Prostate gland (tissue), 2 donors: ENCODE measurements at regions not wholly inside any gene's neighbourhood (a gene's known extent, or its start where the extent isn't known, plus 50 kb on each side); places are given as distances from the start of the nearest gene placed in this dataset.

Experiments used
- DNase-seq: peaks from one replicate; pipeline ENCODE4 v3.0.0-alpha.2; 2019; ENCODE audit warnings: low spot score
- H3K27ac ChIP-seq, 2 donors: fragments of 200-600 bp; sonication (generic); 2 replicates each; pipeline ENCODE4 v1.5.1; 2017 to 2019
- H3K27me3 ChIP-seq: fragments of 200-600 bp; sonication (generic); replicated peaks from 2 replicates; pipeline ENCODE4 v1.5.1; 2019; ENCODE audit not compliant: insufficient read depth
- H3K36me3 ChIP-seq, 2 donors: fragments of 200-600 bp; sonication (generic); 1 replicate in 1 of 2; 2 replicates in 1 of 2; pipeline versions ENCODE4 v1.5.1 to v1.8.1; 2017 to 2019
- H3K4me1 ChIP-seq: fragments of 200-600 bp; sonication (generic); replicated peaks from 2 replicates; pipeline ENCODE4 v1.5.1; 2019
- H3K4me3 ChIP-seq, 2 donors: fragments of 200-600 bp; sonication (generic); 2 replicates each; pipeline ENCODE4 v1.5.1; 2017 to 2019
- H3K9me3 ChIP-seq: fragments of 200-600 bp; sonication (generic); 2 replicates; pipeline ENCODE4 v1.5.1; 2017
- CTCF ChIP-seq, 4 experiments: fragments of 200-600 bp in 2 of 4; fragments of 450-650 bp in 2 of 4; sonication (generic) in 2 of 4; IDR thresholded peaks; 1 replicate in 3 of 4; 2 replicates in 1 of 4; pipeline ENCODE4 v1.5.1; 2016 to 2019; ENCODE audit warnings: antibody characterized with exemption in 4 of 4, mild to moderate bottlenecking in 2 of 4, moderate library complexity in 2 of 4
- POLR2A ChIP-seq: fragments of 450-650 bp; IDR thresholded peaks from one replicate; pipeline ENCODE4 v1.6.1; 2016; ENCODE audit warnings: antibody characterized with exemption, mild to moderate bottlenecking
- POLR2AphosphoS5 ChIP-seq: sonication (generic); formaldehyde crosslinking; IDR thresholded peaks from one replicate; pipeline ENCODE4 v1.6.1; 2017; ENCODE audit warnings: antibody characterized with exemption
- WGBS: methylation state at CpG from one replicate; pipeline ENCODE4 v1.1.5; 2018; 5-methylcytosine and 5-hydroxymethylcytosine counted together
- intact Hi-C: fragments of 100-400 bp; cut with DNase I; formaldehyde crosslinking; loops from one replicate; pipeline ENCODE4 v1.14.2; 2022

DNA sequence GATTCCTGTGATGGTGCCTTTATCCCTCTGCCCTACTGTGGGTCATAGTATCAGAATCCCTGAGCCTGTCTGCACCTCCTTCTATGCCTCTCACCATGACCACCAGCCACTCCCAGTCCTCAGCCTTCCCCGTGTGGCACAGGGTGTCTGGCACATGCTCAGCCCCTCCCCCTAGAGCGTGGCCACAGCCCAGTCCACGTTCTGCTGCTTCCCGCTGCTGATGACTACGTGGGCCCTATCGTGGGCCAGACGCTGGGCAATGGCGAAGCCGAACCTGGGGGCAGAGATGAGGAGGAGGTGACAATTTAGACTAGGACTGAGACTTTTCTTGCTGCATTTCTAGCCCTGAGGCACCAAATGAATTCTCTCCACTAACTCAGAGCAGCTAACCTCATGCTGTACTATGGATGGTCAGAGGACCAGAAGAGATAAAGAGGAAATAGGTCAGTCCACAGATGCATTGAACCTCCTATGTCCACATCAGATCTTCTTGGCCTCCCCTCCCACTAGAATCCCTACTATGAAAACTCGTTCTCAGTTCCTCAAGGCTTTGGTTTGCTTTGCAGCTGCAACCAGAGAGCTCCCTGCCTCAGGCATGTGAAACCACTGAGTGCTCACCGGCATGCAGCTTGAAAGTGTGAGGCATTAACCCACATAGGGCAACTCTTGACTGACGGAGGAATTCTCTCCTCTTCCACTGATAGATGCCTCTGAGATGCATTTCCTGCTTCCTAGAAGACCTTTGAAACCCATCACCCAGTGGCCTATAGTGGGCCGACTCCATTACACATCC is 126.3 kb upstream of the DHRS4 start:
- no peak for DNase-seq
- H3K27ac ChIP-seq: no peak overlapping the region
- TF ChIP-seq POLR2AphosphoS5: no peak
- TF ChIP-seq POLR2A: no peak
- no peak for TF ChIP-seq CTCF (IDR thresholded peaks at IDR 0.05)
- intact Hi-C loops: no loop called here
- no peaks in the 10 kb centered on the region for H3K9me3 ChIP-seq
- no peaks in the 10 kb centered on the region for H3K36me3 ChIP-seq
- WGBS: 89% methylated on average over 13 of the region's 13 CpGs
- H3K27me3 ChIP-seq: no peaks in the 10 kb centered on the region
- no peak overlapping the region for H3K4me3 ChIP-seq
- no peaks in the 10 kb centered on the region for H3K4me1 ChIP-seq

DNA sequence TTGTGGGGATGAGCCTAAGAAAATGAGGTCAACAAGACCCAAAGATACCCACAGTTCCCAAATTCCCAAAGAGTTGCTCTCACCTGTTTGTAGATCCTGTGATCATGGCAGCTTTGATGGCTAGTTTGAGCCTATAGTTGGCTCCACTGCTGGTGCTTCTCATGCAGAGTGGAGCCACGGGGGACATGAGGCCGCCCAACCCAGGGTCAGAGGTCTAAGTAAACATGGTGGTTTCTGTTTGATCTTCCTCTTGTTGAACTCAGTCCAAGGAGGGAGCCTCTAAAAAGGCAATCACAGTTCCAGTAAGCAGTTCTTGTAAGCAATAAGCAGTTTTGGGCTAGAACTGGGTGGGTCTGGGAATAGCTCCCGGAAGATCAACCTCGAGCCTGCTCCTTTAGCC is 125.6 kb upstream of the DHRS4 start:
- TF ChIP-seq CTCF (IDR thresholded peaks at IDR 0.05) (no peak), POLR2A (no peak), POLR2AphosphoS5 (no peak)
- no peak for DNase-seq
- Histone ChIP-seq H3K36me3 (no peaks in the 10 kb centered on the region), H3K9me3 (no peaks in the 10 kb centered on the region), H3K27ac (no peak overlapping the region), H3K4me1 (no peaks in the 10 kb centered on the region), H3K27me3 (no peaks in the 10 kb centered on the region), H3K4me3 (no peak overlapping the region)
- intact Hi-C loops: no loop called here
- 57% methylated on average over 4 of the region's 4 CpGs for WGBS

DNA sequence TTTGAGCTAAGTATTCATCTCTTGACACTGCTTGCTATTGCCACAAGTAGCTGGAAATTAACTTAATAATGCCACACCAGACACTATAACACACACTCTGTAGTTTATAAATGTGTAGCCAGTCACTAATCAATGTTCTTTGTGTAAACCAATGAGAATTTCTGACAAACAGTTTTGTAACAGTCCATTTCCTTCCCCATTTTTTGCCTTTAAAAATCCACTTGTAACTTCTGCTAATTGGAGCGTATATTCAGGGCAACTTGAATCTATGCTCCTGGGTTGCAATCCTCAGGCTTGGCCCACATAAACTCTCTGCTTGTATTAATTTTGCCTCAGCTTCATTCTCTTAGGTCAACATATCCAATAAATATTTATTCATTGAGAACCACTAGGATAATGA is 125.0 kb upstream of the DHRS4 start:
- TF ChIP-seq POLR2AphosphoS5 (no peak), CTCF (IDR thresholded peaks at IDR 0.05) (no peak), POLR2A (no peak)
- no peak for DNase-seq
- H3K4me1 ChIP-seq: no peaks in the 10 kb centered on the region
- H3K27me3 ChIP-seq: no peaks in the 10 kb centered on the region
- no peak overlapping the region for H3K27ac ChIP-seq
- 77% methylated on average over 1 of the region's 1 CpG for WGBS
- H3K36me3 ChIP-seq: no peaks in the 10 kb centered on the region
- H3K4me3 ChIP-seq: no peak overlapping the region
- no peaks in the 10 kb centered on the region for H3K9me3 ChIP-seq
- intact Hi-C loops: no loop called here

GRCh38 chr14:23829736-23830471 is 123.7 kb upstream of the DHRS4 start:
- WGBS: 31% methylated on average over 2 of the region's 2 CpGs
- intact Hi-C loops: no loop called here
- no peaks in the 10 kb centered on the region for H3K4me1 ChIP-seq
- no peaks in the 10 kb centered on the region for H3K36me3 ChIP-seq
- H3K4me3 ChIP-seq: no peak overlapping the region
- H3K9me3 ChIP-seq: no peaks in the 10 kb centered on the region
- H3K27ac ChIP-seq: no peak overlapping the region
- peak; percentile 5 for DNase-seq
- TF ChIP-seq CTCF (IDR thresholded peaks at IDR 0.05): no peak
- no peak for TF ChIP-seq POLR2A
- no peak for TF ChIP-seq POLR2AphosphoS5
- H3K27me3 ChIP-seq: no peaks in the 10 kb centered on the region

- Histone ChIP-seq H3K36me3 (no peaks in the 10 kb centered on the region), H3K4me1 (no peaks in the 10 kb centered on the region), H3K27ac (no peak overlapping the region), H3K27me3 (no peaks in the 10 kb centered on the region), H3K4me3 (no peak overlapping the region), H3K9me3 (no peaks in the 10 kb centered on the region)
- no peak for TF ChIP-seq POLR2A
- no peak for TF ChIP-seq POLR2AphosphoS5
- no peak for TF ChIP-seq CTCF (IDR thresholded peaks at IDR 0.05)
- DNase-seq: no peak
- intact Hi-C loops: no loop called here
- WGBS: 77% methylated on average over 3 of the region's 3 CpGs
These were observed 122.0 kb upstream of the DHRS4 start for GRCh38 chr14:23831596-23831995.
